Chondrocyte (in vitro differentiated cells): ENCODE measurements at regions not wholly inside any gene's neighbourhood (a gene's known extent, or its start where the extent isn't known, plus 50 kb on each side); places are given as distances from the start of the nearest gene placed in this dataset.

Source experiments
- DNase-seq: peaks from one replicate; pipeline ENCODE4 v3.0.0; 2021; ENCODE audit warnings: mixed read lengths, low spot score
- H3K27ac Mint-ChIP-seq: one replicate; pipeline ENCODE4 v1.8.0; 2021; ENCODE audit warnings: mild to moderate bottlenecking, moderate library complexity, mixed read lengths; ENCODE audit not compliant: unreplicated experiment
- H3K27me3 Mint-ChIP-seq: 2 replicates; pipeline ENCODE4 v1.8.0; 2021; ENCODE audit warnings: low read depth, mixed read lengths
- H3K36me3 Mint-ChIP-seq: 2 replicates; pipeline ENCODE4 v1.8.0; 2021; ENCODE audit warnings: low read depth, mixed read lengths
- H3K4me1 Mint-ChIP-seq: 2 replicates; pipeline ENCODE4 v1.8.0; 2021; ENCODE audit warnings: low read depth, mild to moderate bottlenecking, mixed read lengths
- H3K4me3 Mint-ChIP-seq: one replicate; pipeline ENCODE4 v1.8.0; 2021; ENCODE audit warnings: mild to moderate bottlenecking, moderate library complexity, mixed read lengths; ENCODE audit not compliant: unreplicated experiment
- H3K9me3 Mint-ChIP-seq: 2 replicates; pipeline ENCODE4 v1.8.0; 2021; ENCODE audit warnings: low read depth, mixed read lengths
- CTCF ChIP-seq: fragments of 200-600 bp; sonication (generic); IDR thresholded peaks from 2 replicates; pipeline ENCODE4 v1.5.0; 2021; ENCODE audit warnings: antibody characterized with exemption, mild to moderate bottlenecking, moderate library complexity

GRCh38 chr14:34099635-34100034 is 148.8 kb upstream of the EGLN3 start:
- no peak overlapping the region for H3K4me3 Mint-ChIP-seq
- peaks cover 3% of the 10 kb centered on the region for H3K4me1 Mint-ChIP-seq
- TF ChIP-seq CTCF = no peak
- H3K27me3 Mint-ChIP-seq = peaks cover 2% of the 10 kb centered on the region
- no peak for DNase-seq
- no peak overlapping the region for H3K27ac Mint-ChIP-seq
- H3K9me3 Mint-ChIP-seq = no peaks in the 10 kb centered on the region
- H3K36me3 Mint-ChIP-seq = no peaks in the 10 kb centered on the region

GRCh38 chr14:34098985-34099349 is 148.1 kb upstream of the EGLN3 start:
- H3K27ac Mint-ChIP-seq = no peak overlapping the region
- H3K36me3 Mint-ChIP-seq = no peaks in the 10 kb centered on the region
- DNase-seq = no peak
- H3K27me3 Mint-ChIP-seq = peaks cover 5% of the 10 kb centered on the region
- no peak overlapping the region for H3K4me3 Mint-ChIP-seq
- TF ChIP-seq CTCF = peak; percentile 0
- H3K4me1 Mint-ChIP-seq = peaks cover 3% of the 10 kb centered on the region
- H3K9me3 Mint-ChIP-seq = no peaks in the 10 kb centered on the region

- DNase-seq = no peak
- TF ChIP-seq CTCF = peak; percentile 90
- H3K4me3 Mint-ChIP-seq = no peak overlapping the region
- H3K36me3 Mint-ChIP-seq = no peaks in the 10 kb centered on the region
- H3K9me3 Mint-ChIP-seq = no peaks in the 10 kb centered on the region
- peaks cover 3% of the 10 kb centered on the region for H3K4me1 Mint-ChIP-seq
- peaks cover 5% of the 10 kb centered on the region for H3K27me3 Mint-ChIP-seq
- no peak overlapping the region for H3K27ac Mint-ChIP-seq
Measured at GRCh38 chr14:34098045-34098984, 147.4 kb upstream of the EGLN3 start.

- DNase-seq = no peak
- no peaks in the 10 kb centered on the region for H3K9me3 Mint-ChIP-seq
- H3K4me1 Mint-ChIP-seq = no peaks in the 10 kb centered on the region
- no peak overlapping the region for H3K27ac Mint-ChIP-seq
- no peak for TF ChIP-seq CTCF
- H3K36me3 Mint-ChIP-seq = no peaks in the 10 kb centered on the region
- no peak overlapping the region for H3K4me3 Mint-ChIP-seq
- H3K27me3 Mint-ChIP-seq = peaks cover 5% of the 10 kb centered on the region
Measured at GRCh38 chr14:34097644-34098043, 146.8 kb upstream of the EGLN3 start.

- H3K4me1 Mint-ChIP-seq = no peaks in the 10 kb centered on the region
- peaks cover 7% of the 10 kb centered on the region for H3K27me3 Mint-ChIP-seq
- no peak overlapping the region for H3K27ac Mint-ChIP-seq
- no peak for DNase-seq
- TF ChIP-seq CTCF = no peak
- H3K36me3 Mint-ChIP-seq = no peaks in the 10 kb centered on the region
- H3K9me3 Mint-ChIP-seq = no peaks in the 10 kb centered on the region
- no peak overlapping the region for H3K4me3 Mint-ChIP-seq
Measured at GRCh38 chr14:34094384-34094783, 143.5 kb upstream of the EGLN3 start.
